DND-41 (cell line): ENCODE measurements at regions not wholly inside any gene's neighbourhood (a gene's known extent, or its start where the extent isn't known, plus 50 kb on each side); places are given as distances from the start of the nearest gene placed in this dataset.

Experiments used
- ATAC-seq: fragments of 200-7000 bp; cut with Tn5 transposase; 3 replicates; pipeline ENCODE4 v1.9.1; 2021; ENCODE audit warnings: low read depth; ENCODE audit not compliant: insufficient read depth
- DNase-seq: peaks from one replicate; pipeline ENCODE4 v3.0.0-alpha.2; 2020
- H2AFZ ChIP-seq: 2 replicates; pipeline ENCODE4 v1.6.0; 2012; ENCODE audit warnings: low read depth, low read length
- H3K27ac ChIP-seq: 2 replicates; pipeline ENCODE4 v1.5.1; 2012; ENCODE audit warnings: low read length, inconsistent platforms
- H3K27me3 ChIP-seq: fragments of 200-600 bp; sonication (generic); 2 replicates; pipeline ENCODE4 v1.6.0; 2012; ENCODE audit warnings: low read length, mild to moderate bottlenecking, inconsistent platforms; ENCODE audit not compliant: insufficient read depth, poor library complexity
- H3K36me3 ChIP-seq: 2 replicates; pipeline ENCODE4 v1.5.1; 2012; ENCODE audit warnings: low read length, inconsistent platforms; ENCODE audit not compliant: insufficient read depth
- H3K4me1 ChIP-seq: 2 replicates; pipeline ENCODE4 v1.5.1; 2012; ENCODE audit warnings: mild to moderate bottlenecking, low read length; ENCODE audit not compliant: insufficient read depth
- H3K4me2 ChIP-seq: 2 replicates; pipeline ENCODE4 v1.6.0; 2012; ENCODE audit warnings: mild to moderate bottlenecking, moderate library complexity, low read length, inconsistent platforms; ENCODE audit not compliant: insufficient read depth
- H3K4me3 ChIP-seq, 2 experiments: fragments of 200-600 bp in 1 of 2; shearing (Covaris generic) in 1 of 2; 2 replicates each; pipeline ENCODE4 v1.5.1; 2012 to 2016; ENCODE audit warnings: inconsistent platforms in 2 of 2, low read length in 2 of 2, mild to moderate bottlenecking in 2 of 2, low read depth in 1 of 2, moderate library complexity in 1 of 2
- H3K79me2 ChIP-seq: 2 replicates; pipeline ENCODE4 v1.6.0; 2012; ENCODE audit warnings: low read length, inconsistent platforms; ENCODE audit not compliant: insufficient read depth
- H3K9ac ChIP-seq: 2 replicates; pipeline ENCODE4 v1.6.0; 2012; ENCODE audit warnings: low read depth, mild to moderate bottlenecking, inconsistent platforms, low read length, moderate library complexity
- H3K9me3 ChIP-seq: 2 replicates; pipeline ENCODE4 v1.5.1; 2012; ENCODE audit warnings: low read length, moderate library complexity, mild to moderate bottlenecking, inconsistent platforms; ENCODE audit not compliant: insufficient read depth, severe bottlenecking
- H4K20me1 ChIP-seq: 2 replicates; pipeline ENCODE4 v1.6.0; 2012; ENCODE audit warnings: low read length; ENCODE audit not compliant: insufficient read depth
- EZH2 ChIP-seq: IDR thresholded peaks from 3 replicates; pipeline ENCODE4 v1.6.1; 2012; ENCODE audit warnings: borderline replicate concordance, low read depth, mild to moderate bottlenecking, moderate library complexity, low read length, inconsistent platforms; ENCODE audit not compliant: severe bottlenecking
- TF ChIP-seq, protein P1 (sequence below): IDR thresholded peaks from 2 replicates; pipeline ENCODE4 v1.5.1; 2012; ENCODE audit warnings: borderline replicate concordance, low read length, moderate library complexity, mild to moderate bottlenecking; ENCODE audit not compliant: poor library complexity, severe bottlenecking; ENCODE audit errors: extremely low read depth

DNA sequence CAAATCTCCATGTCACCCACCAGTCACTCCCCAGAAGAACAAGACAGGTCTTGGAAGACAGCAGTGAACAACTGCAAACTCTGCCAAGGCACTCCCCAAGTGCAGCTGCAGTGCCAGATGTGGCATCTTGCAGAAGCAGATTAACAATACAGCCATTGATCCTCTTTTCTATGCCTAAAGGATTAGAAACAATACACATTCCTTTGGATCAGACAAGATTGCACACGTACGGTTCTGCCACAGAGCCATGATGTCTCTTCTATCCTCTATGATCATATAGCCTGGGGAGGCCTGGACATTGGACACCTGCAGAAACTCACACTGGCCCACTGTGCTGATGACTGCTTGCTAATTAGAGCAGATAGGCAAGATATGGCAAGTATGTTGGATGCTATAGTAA, 155.9 kb downstream of the MYLK4 start:
- H3K4me3 ChIP-seq = no peak overlapping the region
- no peak overlapping the region for H3K4me2 ChIP-seq
- H3K27me3 ChIP-seq = no peaks in the 10 kb centered on the region
- H3K36me3 ChIP-seq = no peaks in the 10 kb centered on the region
- H3K9me3 ChIP-seq = no peaks in the 10 kb centered on the region
- no peak overlapping the region for H2AFZ ChIP-seq
- H3K4me1 ChIP-seq = peaks cover 2% of the 10 kb centered on the region; the same call in 1 of the 2 replicates
- no peak overlapping the region for H3K9ac ChIP-seq
- no peak for TF ChIP-seq EZH2
- TF ChIP-seq, protein P1, sequence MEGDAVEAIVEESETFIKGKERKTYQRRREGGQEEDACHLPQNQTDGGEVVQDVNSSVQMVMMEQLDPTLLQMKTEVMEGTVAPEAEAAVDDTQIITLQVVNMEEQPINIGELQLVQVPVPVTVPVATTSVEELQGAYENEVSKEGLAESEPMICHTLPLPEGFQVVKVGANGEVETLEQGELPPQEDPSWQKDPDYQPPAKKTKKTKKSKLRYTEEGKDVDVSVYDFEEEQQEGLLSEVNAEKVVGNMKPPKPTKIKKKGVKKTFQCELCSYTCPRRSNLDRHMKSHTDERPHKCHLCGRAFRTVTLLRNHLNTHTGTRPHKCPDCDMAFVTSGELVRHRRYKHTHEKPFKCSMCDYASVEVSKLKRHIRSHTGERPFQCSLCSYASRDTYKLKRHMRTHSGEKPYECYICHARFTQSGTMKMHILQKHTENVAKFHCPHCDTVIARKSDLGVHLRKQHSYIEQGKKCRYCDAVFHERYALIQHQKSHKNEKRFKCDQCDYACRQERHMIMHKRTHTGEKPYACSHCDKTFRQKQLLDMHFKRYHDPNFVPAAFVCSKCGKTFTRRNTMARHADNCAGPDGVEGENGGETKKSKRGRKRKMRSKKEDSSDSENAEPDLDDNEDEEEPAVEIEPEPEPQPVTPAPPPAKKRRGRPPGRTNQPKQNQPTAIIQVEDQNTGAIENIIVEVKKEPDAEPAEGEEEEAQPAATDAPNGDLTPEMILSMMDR = no peak
- H3K27ac ChIP-seq = no peak overlapping the region
- H3K79me2 ChIP-seq = no peaks in the 10 kb centered on the region
- DNase-seq = no peak
- no peak for ATAC-seq
- no peaks in the 10 kb centered on the region for H4K20me1 ChIP-seq

DNA sequence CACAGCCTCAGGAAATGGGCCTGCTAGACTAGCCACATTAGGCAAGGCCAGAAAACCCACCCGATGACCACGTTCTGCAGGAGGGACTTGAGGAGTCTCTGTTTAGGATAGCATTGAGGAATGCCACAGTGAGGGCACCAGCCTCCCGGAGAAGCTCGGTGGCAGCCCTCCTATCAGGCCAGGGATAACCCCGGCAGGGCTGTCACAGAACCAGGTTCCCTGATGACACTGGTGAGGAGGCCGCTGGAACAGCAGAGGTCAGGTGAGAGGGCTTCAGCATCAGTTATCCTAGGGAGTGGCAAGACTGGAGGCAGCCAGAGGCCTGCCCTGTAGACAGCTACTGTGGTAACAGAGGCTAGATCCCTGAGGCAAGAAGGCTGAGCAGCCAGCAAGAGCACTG, 157.6 kb downstream of the MYLK4 start:
- DNase-seq (no peak), ATAC-seq (no peak)
- H3K36me3 ChIP-seq = no peaks in the 10 kb centered on the region
- no peaks in the 10 kb centered on the region for H4K20me1 ChIP-seq
- no peaks in the 10 kb centered on the region for H3K9me3 ChIP-seq
- no peak overlapping the region for H3K4me2 ChIP-seq
- H3K27me3 ChIP-seq = no peaks in the 10 kb centered on the region
- H3K4me3 ChIP-seq = no peak overlapping the region
- H2AFZ ChIP-seq = no peak overlapping the region
- TF ChIP-seq EZH2 = no peak
- TF ChIP-seq, protein P1 = no peak
- no peak overlapping the region for H3K27ac ChIP-seq
- H3K4me1 ChIP-seq = peaks cover 2% of the 10 kb centered on the region; the same call in 1 of the 2 replicates
- no peak overlapping the region for H3K9ac ChIP-seq
- H3K79me2 ChIP-seq = no peaks in the 10 kb centered on the region

DNA sequence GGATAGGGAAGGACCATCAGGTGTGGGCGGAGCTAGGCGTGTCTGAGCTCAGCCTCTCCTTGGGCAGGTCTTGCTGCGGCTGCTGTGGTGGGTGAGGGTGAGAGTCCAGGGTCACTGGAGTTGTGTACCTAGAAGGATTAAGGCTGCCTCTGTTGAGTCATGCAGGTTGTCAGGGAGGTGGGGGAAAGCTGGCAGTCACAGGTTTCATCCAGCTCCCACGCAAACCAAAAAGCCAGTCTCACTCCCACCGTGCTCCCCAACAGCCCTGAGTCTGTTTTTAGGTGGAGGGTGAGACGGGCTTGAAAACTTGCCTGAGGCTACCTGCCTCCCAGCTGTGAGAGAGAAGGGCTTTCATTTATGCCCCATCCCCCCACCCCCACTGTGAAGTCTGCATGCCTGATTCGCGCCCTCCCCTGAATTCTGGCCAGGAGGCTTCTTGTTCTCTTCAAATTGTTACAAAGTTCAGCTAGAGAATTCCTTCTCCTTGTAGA, 161.5 kb downstream of the MYLK4 start:
- Histone ChIP-seq H3K9ac (no peak overlapping the region), H3K79me2 (no peaks in the 10 kb centered on the region), H3K27me3 (no peaks in the 10 kb centered on the region), H4K20me1 (no peaks in the 10 kb centered on the region), H3K4me1 (no peaks in the 10 kb centered on the region), H3K4me3 (no peak overlapping the region), H2AFZ (no peak overlapping the region), H3K9me3 (no peaks in the 10 kb centered on the region), H3K27ac (no peak overlapping the region), H3K4me2 (no peak overlapping the region), H3K36me3 (no peaks in the 10 kb centered on the region)
- no peak for DNase-seq
- TF ChIP-seq, protein P1 = no peak
- TF ChIP-seq EZH2 = no peak
- ATAC-seq = no peak

DNA sequence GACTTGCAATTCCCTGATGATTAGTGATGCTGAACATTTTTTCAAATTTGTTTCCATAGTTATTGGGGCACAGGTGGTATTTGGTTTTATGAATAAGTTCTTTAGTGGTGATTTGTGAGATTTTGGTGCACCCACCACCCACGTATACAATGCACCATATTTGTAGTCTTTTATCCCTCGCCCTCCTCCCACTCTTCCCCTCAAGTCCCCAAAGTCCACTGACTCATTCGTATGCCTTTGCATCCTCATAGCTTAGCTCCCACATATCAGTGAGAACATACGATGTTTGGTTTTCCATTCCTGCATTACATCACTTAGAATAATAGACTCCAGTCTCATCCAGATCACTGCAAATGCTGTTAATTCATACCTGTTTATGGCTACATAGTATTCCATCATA, 167.3 kb downstream of the MYLK4 start:
- TF ChIP-seq, protein P1 = no peak
- TF ChIP-seq EZH2 = no peak
- ATAC-seq = no peak

More for the DNA sequence above, 167.3 kb downstream of the MYLK4 start:
- H3K27ac ChIP-seq = no peak overlapping the region
- no peaks in the 10 kb centered on the region for H3K4me1 ChIP-seq
- H3K4me3 ChIP-seq = no peak overlapping the region
- H3K4me2 ChIP-seq = no peak overlapping the region
- H3K27me3 ChIP-seq = peaks cover 3% of the 10 kb centered on the region
- H3K79me2 ChIP-seq = no peaks in the 10 kb centered on the region
- no peak overlapping the region for H3K9ac ChIP-seq
- no peaks in the 10 kb centered on the region for H3K9me3 ChIP-seq
- no peak for DNase-seq
- H2AFZ ChIP-seq = no peak overlapping the region
- no peaks in the 10 kb centered on the region for H4K20me1 ChIP-seq
- no peaks in the 10 kb centered on the region for H3K36me3 ChIP-seq
